GM18858 (cell line): ENCODE measurements at regions not wholly inside any gene's neighbourhood (a gene's known extent, or its start where the extent isn't known, plus 50 kb on each side); places are given as distances from the start of the nearest gene placed in this dataset.
"Not testable (repeated sequence)": the region's sequence is repeated elsewhere in the genome, so short reads cannot be mapped to it uniquely, and the experiment has no call there.

Experiments used
- ATAC-seq: cut with Tn5 transposase; IDR thresholded peaks from one replicate; pipeline ENCODE4 v1.9.1; 2021; ENCODE audit not compliant: unreplicated experiment

GRCh38 chr7:67463983-67464382 lies 467.4 kb downstream of the TYW1 start:
- ATAC-seq = no peak

- ATAC-seq = no peak
These were observed 469.5 kb downstream of the TYW1 start for GRCh38 chr7:67466109-67466508.

GRCh38 chr7:67470256-67470751 lies 473.7 kb downstream of the TYW1 start:
- no peak for ATAC-seq

- ATAC-seq = no peak
These were observed 478.7 kb downstream of the TYW1 start for GRCh38 chr7:67475293-67475692.

- no peak for ATAC-seq
These were observed 481.4 kb downstream of the TYW1 start for GRCh38 chr7:67478066-67478465.

- no peak for ATAC-seq
These were observed 487.7 kb downstream of the TYW1 start for GRCh38 chr7:67484244-67484751.

GRCh38 chr7:67486401-67486800 lies 489.8 kb downstream of the TYW1 start:
- no peak for ATAC-seq

GRCh38 chr7:67487316-67487715 lies 490.7 kb downstream of the TYW1 start:
- ATAC-seq = no peak

GRCh38 chr7:67489881-67490280 lies 493.2 kb downstream of the TYW1 start:
- no peak for ATAC-seq

- no peak for ATAC-seq
These were observed 496.7 kb downstream of the TYW1 start for GRCh38 chr7:67493366-67493765.

- ATAC-seq = no peak
These were observed 500.0 kb downstream of the TYW1 start for GRCh38 chr7:67496589-67496988.

GRCh38 chr7:67497914-67498313 lies 501.3 kb downstream of the TYW1 start:
- not testable (repeated sequence) for ATAC-seq

GRCh38 chr7:67502929-67503328 lies 506.3 kb downstream of the TYW1 start:
- ATAC-seq = no peak

GRCh38 chr7:67505449-67505848 lies 508.8 kb downstream of the TYW1 start:
- ATAC-seq = no peak

GRCh38 chr7:67512481-67512880 lies 515.8 kb downstream of the TYW1 start:
- no peak for ATAC-seq

- ATAC-seq = no peak
These were observed 521.9 kb downstream of the TYW1 start for GRCh38 chr7:67518580-67518979.

- no peak for ATAC-seq
These were observed 522.5 kb downstream of the TYW1 start for GRCh38 chr7:67519171-67519570.

GRCh38 chr7:67522504-67522903 lies 525.9 kb downstream of the TYW1 start:
- ATAC-seq = no peak

GRCh38 chr7:67523713-67524112 lies 527.1 kb downstream of the TYW1 start:
- ATAC-seq = no peak

GRCh38 chr7:67525588-67525987 lies 529.0 kb downstream of the TYW1 start:
- no peak for ATAC-seq

GRCh38 chr7:67535241-67535989 lies 538.8 kb downstream of the TYW1 start:
- no peak for ATAC-seq

GRCh38 chr7:67542916-67543315 lies 546.3 kb downstream of the TYW1 start:
- ATAC-seq = no peak
